HG03432 (cell line): ENCODE measurements at regions not wholly inside any gene's neighbourhood (a gene's known extent, or its start where the extent isn't known, plus 50 kb on each side); places are given as distances from the start of the nearest gene placed in this dataset.

ENCODE experiments used
- ATAC-seq: cut with Tn5 transposase; IDR thresholded peaks from one replicate; pipeline ENCODE4 v1.9.1; 2021; ENCODE audit warnings: mild to moderate bottlenecking, moderate library complexity; ENCODE audit not compliant: unreplicated experiment

GRCh38 chr1:208510192-208510952 is 266.2 kb upstream of the PLXNA2 start:
- ATAC-seq, result no peak

GRCh38 chr1:208511242-208511860 is 267.2 kb upstream of the PLXNA2 start:
- ATAC-seq, result no peak

- no peak for ATAC-seq
Observed at GRCh38 chr1:208513799-208514198, 269.6 kb upstream of the PLXNA2 start.

- no peak for ATAC-seq
Observed at GRCh38 chr1:208515129-208515528, 270.9 kb upstream of the PLXNA2 start.

GRCh38 chr1:208516780-208517179 is 272.6 kb upstream of the PLXNA2 start:
- ATAC-seq, result no peak

- ATAC-seq, result no peak
Observed at GRCh38 chr1:208520438-208521099, 276.4 kb upstream of the PLXNA2 start.

- no peak for ATAC-seq
Observed at GRCh38 chr1:208521534-208521933, 277.4 kb upstream of the PLXNA2 start.

GRCh38 chr1:208523007-208523406 is 278.8 kb upstream of the PLXNA2 start:
- no peak for ATAC-seq

GRCh38 chr1:208524376-208524775 is 280.2 kb upstream of the PLXNA2 start:
- ATAC-seq, result no peak

GRCh38 chr1:208524925-208525324 is 280.7 kb upstream of the PLXNA2 start:
- no peak for ATAC-seq

- no peak for ATAC-seq
Observed at GRCh38 chr1:208525417-208525816, 281.2 kb upstream of the PLXNA2 start.

GRCh38 chr1:208526613-208527125 is 282.5 kb upstream of the PLXNA2 start:
- no peak for ATAC-seq

GRCh38 chr1:208527156-208527555 is 283.0 kb upstream of the PLXNA2 start:
- ATAC-seq, result no peak

- ATAC-seq, result no peak
Observed at GRCh38 chr1:208528578-208529240, 284.5 kb upstream of the PLXNA2 start.

- no peak for ATAC-seq
Observed at GRCh38 chr1:208531003-208531750, 287.0 kb upstream of the PLXNA2 start.

- no peak for ATAC-seq
Observed at GRCh38 chr1:208533746-208534598, 289.8 kb upstream of the PLXNA2 start.

- ATAC-seq, result no peak
Observed at GRCh38 chr1:208534599-208534897, 290.4 kb upstream of the PLXNA2 start.

- ATAC-seq, result no peak
Observed at GRCh38 chr1:208534979-208535378, 290.8 kb upstream of the PLXNA2 start.

GRCh38 chr1:208535511-208535910 is 291.3 kb upstream of the PLXNA2 start:
- ATAC-seq, result no peak

GRCh38 chr1:208536212-208536611 is 292.0 kb upstream of the PLXNA2 start:
- no peak for ATAC-seq
